Psoas muscle (tissue), 7 donors: ENCODE measurements at regions not wholly inside any gene's neighbourhood (a gene's known extent, or its start where the extent isn't known, plus 50 kb on each side); places are given as distances from the start of the nearest gene placed in this dataset.
"Not testable (repeated sequence)": the region's sequence is repeated elsewhere in the genome, so short reads cannot be mapped to it uniquely, and the experiment has no call there.

Experiments used
- ATAC-seq, 4 donors: fragments of 200-7000 bp; cut with Tn5 transposase; one replicate each; pipeline ENCODE4 v1.9.1; 2020; ENCODE audit warnings: moderate library complexity in 3 of 4, mild to moderate bottlenecking in 2 of 4
- DNase-seq, 2 donors: peaks; one replicate each; pipeline ENCODE4 v3.0.0-alpha.2; 2020
- H3K27ac ChIP-seq: fragments of 200-600 bp; one replicate; pipeline ENCODE4 v1.8.0; 2022
- H3K27me3 ChIP-seq, 3 donors: fragments of 200-600 bp in 1 of 3; one replicate each; pipeline versions ENCODE4 v1.6.1 to v1.8.0; 2013 to 2022; ENCODE audit warnings: low read length in 2 of 3, mild to moderate bottlenecking in 2 of 3, moderate library complexity in 1 of 3; ENCODE audit not compliant: insufficient read depth in 3 of 3
- H3K36me3 ChIP-seq, 2 donors: fragments of 200-600 bp in 1 of 2; one replicate each; pipeline versions ENCODE4 v1.6.1 to v1.8.0; 2013 to 2022; ENCODE audit warnings: low read depth in 1 of 2, mild to moderate bottlenecking in 1 of 2, moderate library complexity in 1 of 2; ENCODE audit not compliant: insufficient read depth in 1 of 2
- H3K4me1 ChIP-seq: fragments of 200-600 bp; one replicate; pipeline ENCODE4 v1.8.0; 2022
- H3K4me3 ChIP-seq: fragments of 200-600 bp; one replicate; pipeline ENCODE4 v1.8.0; 2022; ENCODE audit warnings: mild to moderate bottlenecking
- H3K9me3 ChIP-seq: fragments of 200-600 bp; one replicate; pipeline ENCODE4 v1.8.0; 2022
- CTCF ChIP-seq: fragments of 200-600 bp; IDR thresholded peaks from one replicate; pipeline ENCODE4 v1.8.0; 2022; ENCODE audit warnings: antibody characterized with exemption
- WGBS, 3 donors: extraction: QIAGEN DNeasy Blood & Tissue Kit; methylation state at CpG; one replicate each; pipeline versions ENCODE4 v1.1.6 to v1.1.7; 2013; 5-methylcytosine and 5-hydroxymethylcytosine counted together
- intact Hi-C, 2 donors: fragments of 100-400 bp; cut with DNase I; formaldehyde crosslinking; loops; one replicate each; pipeline versions ENCODE4 v1.11.0 to v1.14.2; 2022
- donor health status: healthy with polysubstance abuse.
- donor health status: DM: no; HTN: no; CAD: no; lungs with moderate emphysema.
- donor health status: Bipolar disorder and iron deficiency.
- donor health status: healthy.
- donor health status: DM: yes; HTN: yes; CAD: no.
- donor health status: DM: no; HTN: no; CAD: no.
- donor health status: DM: yes; HTN: yes; CAD: no.

- no peak for DNase-seq
- intact Hi-C loops = no loop called here
- no peak overlapping the region for H3K4me3 ChIP-seq
- 87 to 91% (median 88%) methylated on average over 10 of the region's 10 CpGs for WGBS, 3 donors
- no peaks in the 10 kb centered on the region for H3K36me3 ChIP-seq
- H3K27me3 ChIP-seq = peaks cover 0 to 7% (median 0%) of the 10 kb centered on the region in 3 donors
- ATAC-seq = no peak
- no peaks in the 10 kb centered on the region for H3K4me1 ChIP-seq
- H3K9me3 ChIP-seq = no peaks in the 10 kb centered on the region
- H3K27ac ChIP-seq = no peak overlapping the region
- no peak for TF ChIP-seq CTCF
Measured at GRCh38 chr2:15756882-15757819, 165.5 kb downstream of the DDX1 start.

GRCh38 chr2:15757820-15758586 is 166.3 kb downstream of the DDX1 start:
- no peak for ATAC-seq
- no peaks in the 10 kb centered on the region for H3K4me1 ChIP-seq
- intact Hi-C loops = no loop called here
- H3K27ac ChIP-seq = no peak overlapping the region
- no peak overlapping the region for H3K4me3 ChIP-seq
- H3K36me3 ChIP-seq = no peaks in the 10 kb centered on the region
- DNase-seq = no peak
- peaks cover 0 to 7% (median 0%) of the 10 kb centered on the region in 3 donors for H3K27me3 ChIP-seq
- no peak for TF ChIP-seq CTCF
- H3K9me3 ChIP-seq = no peaks in the 10 kb centered on the region
- WGBS, 3 donors = 97 to 98% (median 98%) methylated on average over 8 of the region's 8 CpGs

- Histone ChIP-seq H3K4me1 (no peaks in the 10 kb centered on the region), H3K4me3 (no peak overlapping the region), H3K9me3 (no peaks in the 10 kb centered on the region), H3K27ac (no peak overlapping the region), H3K27me3 (peaks cover 0 to 7% (median 0%) of the 10 kb centered on the region in 3 donors), H3K36me3 (no peaks in the 10 kb centered on the region)
- ATAC-seq = no peak
- 83 to 98% (median 89%) methylated on average over 7 of the region's 7 CpGs for WGBS, 3 donors
- no peak for TF ChIP-seq CTCF
- intact Hi-C loops = no loop called here
- DNase-seq = no peak
Measured at GRCh38 chr2:15758848-15759247, 167.2 kb downstream of the DDX1 start.

- no peak for DNase-seq
- Histone ChIP-seq H3K4me3 (no peak overlapping the region), H3K27me3 (peaks cover 0 to 7% (median 0%) of the 10 kb centered on the region in 3 donors), H3K4me1 (no peaks in the 10 kb centered on the region), H3K27ac (no peak overlapping the region), H3K36me3 (no peaks in the 10 kb centered on the region), H3K9me3 (no peaks in the 10 kb centered on the region)
- intact Hi-C loops = no loop called here
- WGBS, 3 donors = 92 to 97% (median 97%) methylated on average over 1 of the region's 1 CpG
- TF ChIP-seq CTCF = no peak
- ATAC-seq = no peak
Measured at GRCh38 chr2:15759385-15759784, 167.7 kb downstream of the DDX1 start.

- DNase-seq, H3K36me3 ChIP-seq, intact Hi-C loops, H3K4me1 ChIP-seq, H3K4me3 ChIP-seq, H3K27ac ChIP-seq, H3K9me3 ChIP-seq, H3K27me3 ChIP-seq, ATAC-seq: not testable (repeated sequence)
- 63 to 99% (median 68%) methylated on average over 4 of the region's 4 CpGs for WGBS, 3 donors
Measured at GRCh38 chr2:15759791-15760190, 168.1 kb downstream of the DDX1 start.
